Type B pancreatic cell (in vitro differentiated cells): ENCODE measurements at regions not wholly inside any gene's neighbourhood (a gene's known extent, or its start where the extent isn't known, plus 50 kb on each side); places are given as distances from the start of the nearest gene placed in this dataset.

ENCODE experiments used
- DNase-seq: peaks from one replicate; pipeline ENCODE4 v3.0.0; 2021; ENCODE audit warnings: mixed read lengths; ENCODE audit not compliant: unreplicated experiment; ENCODE audit errors: extremely low spot score
- H3K27ac Mint-ChIP-seq: 2 replicates; pipeline ENCODE4 v1.8.0; 2021; ENCODE audit warnings: mild to moderate bottlenecking, mixed read lengths
- H3K27me3 Mint-ChIP-seq: 2 replicates; pipeline ENCODE4 v1.8.0; 2021; ENCODE audit warnings: mixed read lengths
- H3K36me3 Mint-ChIP-seq: 2 replicates; pipeline ENCODE4 v1.8.0; 2021; ENCODE audit warnings: mixed read lengths
- H3K4me1 Mint-ChIP-seq: one replicate; pipeline ENCODE4 v1.8.0; 2021; ENCODE audit warnings: mixed read lengths; ENCODE audit not compliant: unreplicated experiment
- H3K4me3 Mint-ChIP-seq: 2 replicates; pipeline ENCODE4 v1.8.0; 2021; ENCODE audit warnings: mild to moderate bottlenecking, mixed read lengths
- H3K9me3 Mint-ChIP-seq: 2 replicates; pipeline ENCODE4 v1.8.0; 2021; ENCODE audit warnings: mixed read lengths
- TF ChIP-seq, protein P1 (sequence below): fragments of 200-600 bp; sonication (generic); conservative IDR thresholded peaks from 2 replicates; pipeline ENCODE4 v1.5.0; 2021; ENCODE audit warnings: antibody characterized with exemption, mild to moderate bottlenecking

DNA sequence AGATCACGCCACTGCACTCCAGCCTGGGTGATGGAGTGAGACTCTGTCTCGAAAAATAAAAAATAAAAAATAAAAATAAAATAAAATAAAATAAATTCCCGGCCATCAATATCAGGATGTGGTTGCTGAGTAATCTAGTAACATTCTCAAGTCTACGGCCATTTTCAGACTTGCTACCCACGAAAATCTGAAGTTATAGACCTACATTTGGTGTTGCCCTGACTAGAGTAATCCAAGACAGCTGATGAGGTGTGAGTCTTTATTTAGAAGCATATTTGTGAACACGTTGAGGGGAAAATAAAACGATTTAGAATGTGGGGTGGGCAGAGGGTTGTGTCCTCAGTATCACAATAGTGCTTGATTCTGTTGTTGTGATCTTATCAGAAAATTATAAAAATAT is 130.2 kb upstream of the MID1 start:
- Mint-ChIP-seq H3K9me3 (peaks cover 12% of the 10 kb centered on the region), H3K27me3 (no peaks in the 10 kb centered on the region), H3K27ac (no peak overlapping the region), H3K4me3 (no peak overlapping the region), H3K4me1 (peaks cover 12% of the 10 kb centered on the region), H3K36me3 (peaks cover 10% of the 10 kb centered on the region)
- TF ChIP-seq, protein P1, sequence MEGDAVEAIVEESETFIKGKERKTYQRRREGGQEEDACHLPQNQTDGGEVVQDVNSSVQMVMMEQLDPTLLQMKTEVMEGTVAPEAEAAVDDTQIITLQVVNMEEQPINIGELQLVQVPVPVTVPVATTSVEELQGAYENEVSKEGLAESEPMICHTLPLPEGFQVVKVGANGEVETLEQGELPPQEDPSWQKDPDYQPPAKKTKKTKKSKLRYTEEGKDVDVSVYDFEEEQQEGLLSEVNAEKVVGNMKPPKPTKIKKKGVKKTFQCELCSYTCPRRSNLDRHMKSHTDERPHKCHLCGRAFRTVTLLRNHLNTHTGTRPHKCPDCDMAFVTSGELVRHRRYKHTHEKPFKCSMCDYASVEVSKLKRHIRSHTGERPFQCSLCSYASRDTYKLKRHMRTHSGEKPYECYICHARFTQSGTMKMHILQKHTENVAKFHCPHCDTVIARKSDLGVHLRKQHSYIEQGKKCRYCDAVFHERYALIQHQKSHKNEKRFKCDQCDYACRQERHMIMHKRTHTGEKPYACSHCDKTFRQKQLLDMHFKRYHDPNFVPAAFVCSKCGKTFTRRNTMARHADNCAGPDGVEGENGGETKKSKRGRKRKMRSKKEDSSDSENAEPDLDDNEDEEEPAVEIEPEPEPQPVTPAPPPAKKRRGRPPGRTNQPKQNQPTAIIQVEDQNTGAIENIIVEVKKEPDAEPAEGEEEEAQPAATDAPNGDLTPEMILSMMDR, result no peak
- no peak for DNase-seq

DNA sequence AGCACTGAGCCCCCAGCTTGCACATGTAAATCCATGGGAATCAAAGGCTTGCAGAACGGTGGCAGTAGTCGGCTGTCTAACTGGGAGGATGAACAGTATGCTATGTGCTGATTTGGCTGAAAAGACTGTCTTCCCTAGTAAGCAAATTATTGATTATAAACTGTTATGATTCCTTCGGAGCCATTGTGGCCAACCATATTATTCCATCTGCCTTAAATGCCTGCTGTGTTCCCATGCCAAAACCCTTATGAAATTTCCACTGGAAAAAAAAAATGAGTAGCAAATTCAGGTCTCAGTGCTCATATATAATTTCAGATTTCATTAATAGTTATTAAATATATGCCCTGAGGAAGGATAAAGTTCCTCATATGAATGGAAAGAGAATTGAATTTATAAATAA is 132.7 kb upstream of the MID1 start:
- TF ChIP-seq, protein P1, result no peak
- Mint-ChIP-seq H3K4me1 (peaks cover 21% of the 10 kb centered on the region), H3K9me3 (peaks cover 8% of the 10 kb centered on the region), H3K36me3 (peaks cover 7% of the 10 kb centered on the region), H3K27me3 (no peaks in the 10 kb centered on the region), H3K4me3 (no peak overlapping the region), H3K27ac (no peak overlapping the region)
- DNase-seq, result no peak

DNA sequence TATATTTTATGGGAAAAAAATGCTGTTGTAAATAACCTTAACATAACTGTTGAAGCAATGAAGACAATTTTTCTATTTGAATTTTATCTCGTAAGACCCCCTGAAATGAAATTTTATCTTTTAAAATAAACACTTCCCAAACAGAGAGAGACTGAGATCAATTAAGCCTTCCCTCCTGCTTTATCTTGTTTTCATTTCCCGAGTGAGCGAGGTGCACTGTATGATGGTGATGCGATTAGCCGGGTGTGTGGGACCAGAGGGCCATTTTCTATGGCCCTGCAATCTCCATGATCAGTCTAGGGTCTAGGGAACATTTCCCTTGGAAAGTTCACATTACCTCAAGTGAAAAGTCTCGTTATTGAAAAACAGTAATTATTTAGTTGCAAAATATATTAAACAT is 134.1 kb upstream of the MID1 start:
- Mint-ChIP-seq H3K36me3 (peaks cover 5% of the 10 kb centered on the region), H3K4me1 (peaks cover 22% of the 10 kb centered on the region), H3K27ac (no peak overlapping the region), H3K4me3 (no peak overlapping the region), H3K27me3 (no peaks in the 10 kb centered on the region), H3K9me3 (peaks cover 6% of the 10 kb centered on the region)
- DNase-seq, result no peak
- TF ChIP-seq, protein P1, result no peak

DNA sequence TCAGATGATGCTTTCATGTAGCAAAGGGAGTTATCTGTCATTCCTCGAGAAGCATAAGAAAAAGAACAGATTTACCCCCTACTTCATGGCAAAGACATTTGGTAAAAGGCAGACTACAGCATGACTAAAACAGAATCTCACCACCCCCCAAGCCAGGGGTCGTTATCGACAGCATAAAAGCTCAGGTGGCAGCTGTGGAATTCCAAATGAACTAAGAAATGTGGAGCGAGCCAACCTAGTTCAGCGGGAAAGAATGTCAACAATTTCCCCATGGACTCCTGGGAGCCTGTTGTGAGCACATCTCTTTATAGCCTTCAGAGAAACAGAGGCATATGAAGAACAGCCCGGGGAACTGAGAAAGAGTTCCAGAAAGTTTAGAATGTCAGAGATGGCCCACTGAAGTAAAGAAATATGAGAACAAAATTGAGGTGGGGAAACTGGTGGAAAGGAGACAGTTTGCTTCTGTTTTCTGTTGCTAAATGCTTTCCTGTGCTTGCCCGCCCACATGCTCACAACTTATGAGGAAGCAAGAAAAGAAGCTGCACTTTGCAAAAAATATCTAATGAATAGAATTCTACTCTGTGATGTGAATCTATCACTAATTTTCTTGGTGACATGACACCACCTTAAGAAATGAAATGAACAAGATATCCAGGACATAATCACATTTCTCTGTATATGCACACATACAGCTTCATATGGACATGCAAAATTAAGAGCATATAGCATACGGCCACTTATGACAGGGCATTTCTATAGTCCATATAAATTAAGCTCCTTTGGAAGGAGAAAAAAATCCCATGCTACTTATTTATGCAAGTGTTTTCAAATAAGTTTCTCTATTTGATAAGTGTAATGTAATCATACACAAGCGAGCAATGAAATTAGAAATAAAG is 135.3 kb upstream of the MID1 start:
- Mint-ChIP-seq H3K27me3 (no peaks in the 10 kb centered on the region), H3K9me3 (no peaks in the 10 kb centered on the region), H3K4me3 (peak overlapping the region; percentile 26), H3K36me3 (peaks cover 3% of the 10 kb centered on the region), H3K4me1 (peaks cover 25% of the 10 kb centered on the region), H3K27ac (peak overlapping the region; percentile 48)
- TF ChIP-seq, protein P1, result no peak
- no peak for DNase-seq

DNA sequence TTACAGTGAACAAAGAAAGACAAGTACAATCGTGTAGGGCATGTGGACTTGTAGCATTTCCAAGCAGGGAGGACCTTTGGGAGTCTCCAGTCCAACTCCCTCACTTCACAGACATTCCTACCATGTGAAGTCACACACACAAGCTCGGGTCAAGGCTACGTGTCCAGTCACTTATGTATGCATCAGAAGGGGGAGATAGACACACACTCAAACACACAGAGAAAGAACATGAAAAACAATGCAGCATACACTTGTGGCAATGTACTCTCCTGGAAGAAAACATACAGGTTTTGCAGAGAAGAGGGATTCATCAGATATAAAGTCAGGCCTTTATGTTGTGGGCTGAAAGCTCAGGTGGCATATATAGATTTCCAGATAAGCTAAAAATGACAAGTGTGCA is 136.1 kb upstream of the MID1 start:
- peaks cover 25% of the 10 kb centered on the region for H3K4me1 Mint-ChIP-seq
- H3K9me3 Mint-ChIP-seq, result no peaks in the 10 kb centered on the region
- no peak overlapping the region for H3K4me3 Mint-ChIP-seq
- H3K27ac Mint-ChIP-seq, result peak overlapping the region; percentile 48
- peaks cover 3% of the 10 kb centered on the region for H3K36me3 Mint-ChIP-seq
- TF ChIP-seq, protein P1, result no peak
- DNase-seq, result no peak
- no peaks in the 10 kb centered on the region for H3K27me3 Mint-ChIP-seq
